ENCODE measurements at regions not wholly inside any gene's neighbourhood (a gene's known extent, or its start where the extent isn't known, plus 50 kb on each side); places are given as distances from the start of the nearest gene placed in this dataset.

GRCh38 chr6:150673720-150674346, 74.1 kb downstream of the PLEKHG1 start:
- Histone ChIP-seq H3K27me3 (replicated peaks in 1 of 4; ENCODE audit: control insufficient read depth in 3 of 4, extremely low read depth in 1 of 4, insufficient read depth in 3 of 4, low read length in 3 of 4) (no peaks in the 10 kb centered on the region), H3K79me2 (ENCODE audit: control insufficient read depth in 1 of 2, insufficient read depth in 2 of 2, low read length in 2 of 2) (no peaks in the 10 kb centered on the region), H3K4me3 (ENCODE audit: extremely low read depth in 1 of 4, insufficient read depth in 2 of 4, low read depth in 3 of 4, low read length in 4 of 4) (no peak overlapping the region), H2BK120ac (replicated peaks; ENCODE audit: low read depth, low read length) (no peak overlapping the region), H2AFZ (ENCODE audit: low read length) (no peak overlapping the region), H4K8ac (ENCODE audit: extremely low read depth, insufficient read depth, low read length) (no peak overlapping the region), H3K18ac (ENCODE audit: extremely low read depth, low read length) (no peak overlapping the region), H3K36me3 (ENCODE audit: control insufficient read depth in 2 of 4, insufficient read depth in 4 of 4, low read length in 3 of 4) (no peaks in the 10 kb centered on the region), H3K4ac (replicated peaks; ENCODE audit: insufficient read length, low read depth, low read length) (no peak overlapping the region), H2BK20ac (ENCODE audit: low read length) (no peak overlapping the region), H4K20me1 (replicated peaks in 1 of 2; ENCODE audit: control insufficient read depth in 1 of 2, insufficient read depth in 2 of 2, low read length in 2 of 2) (no peaks in the 10 kb centered on the region), H3K4me2 (ENCODE audit: insufficient read depth in 1 of 2, low read depth in 2 of 2, low read length in 2 of 2) (no peak overlapping the region), H3K9ac (replicated peaks in 1 of 4; ENCODE audit: extremely low read depth in 1 of 4, low read depth in 3 of 4, low read length in 3 of 4) (no peak overlapping the region), H4K5ac (ENCODE audit: insufficient read length, low read depth, low read length) (no peak overlapping the region), H3K23ac (ENCODE audit: insufficient read length) (no peak overlapping the region), H3K14ac (ENCODE audit: insufficient read length) (no peak overlapping the region), H4K91ac (replicated peaks; ENCODE audit: insufficient read length, low read length) (no peak overlapping the region), H3K9me3 (ENCODE audit: insufficient read depth in 2 of 2, low read depth in 1 of 2, low read length in 1 of 2) (no peaks in the 10 kb centered on the region), H3K27ac (ENCODE audit: low read depth, low read length) (no peak overlapping the region), H3K4me1 (replicated peaks in 1 of 4; ENCODE audit: control insufficient read depth in 3 of 4, insufficient read depth in 4 of 4, low read length in 3 of 4) (no peaks in the 10 kb centered on the region), H3K56ac (replicated peaks; ENCODE audit: insufficient read length, low read depth, low read length) (no peak overlapping the region), H2AK5ac (ENCODE audit: low read depth, low read length) (no peak overlapping the region), H3K79me1 (ENCODE audit: low read depth, low read length) (no peaks in the 10 kb centered on the region), H2BK15ac (ENCODE audit: low read length) (no peak overlapping the region), H2BK5ac (ENCODE audit: low read depth, low read length) (no peak overlapping the region), H2BK12ac (ENCODE audit: low read depth, low read length) (no peak overlapping the region), H3K23me2 (ENCODE audit: low read depth, low read length) (no peaks in the 10 kb centered on the region)
- WGBS, 2 experiments (ENCODE audit: extremely low coverage in 1 of 2, insufficient coverage in 1 of 2, insufficient read length in 1 of 2, insufficient replicate concordance in 2 of 2, low coverage in 1 of 2, low lambda C conversion rate in 2 of 2, missing lambda C conversion rate in 1 of 2): 90% methylated on average over 9 of the region's 9 CpGs; no CpG with 5 or more reads in 1 of the 2 experiments
- FAIRE-seq: no peak
- TF ChIP-seq BRCA1 (IDR thresholded peaks at IDR 0.05; ENCODE audit: low read depth, low read length) (no peak), TAF1 (IDR thresholded peaks at IDR 0.05; ENCODE audit: low read depth, low read length) (no peak), FOSL1 (IDR thresholded peaks at IDR 0.05; ENCODE audit: insufficient read depth, low read depth, low read length) (no peak), SP1 (IDR thresholded peaks at IDR 0.05; ENCODE audit: low read depth, low read length) (no peak), TAF7 (optimal IDR thresholded peaks at IDR 0.05; ENCODE audit: borderline replicate concordance, low read depth, low read length) (no peak), POLR2AphosphoS5 (IDR thresholded peaks at IDR 0.05; ENCODE audit: low read depth, low read length) (no peak)
- POLR2A ChIA-PET (ENCODE audit: partially characterized antibody): interaction anchor here (1.0 kb wide), 1 partner anchor 51 kb away, joined by 3 read pairs; no protein-coding TSS in a partner anchor
- no peak for DNase-seq (ENCODE audit: low read depth in 1 of 2, low spot score in 2 of 2)
- CTCF ChIA-PET (ENCODE audit: partially characterized antibody): interaction anchor here (1.0 to 4.6 kb wide), 5 partner anchors 11 to 253 kb away, joined by 3 to 40 read pairs (median 6); no protein-coding TSS in a partner anchor

All from H1 (cell line).